ENCODE measurements at regions not wholly inside any gene's neighbourhood (a gene's known extent, or its start where the extent isn't known, plus 50 kb on each side); places are given as distances from the start of the nearest gene placed in this dataset.
"Not testable (repeated sequence)": the region's sequence is repeated elsewhere in the genome, so short reads cannot be mapped to it uniquely, and the experiment has no call there.

GRCh38 chr19:27828829-27829228 is 1384.1 kb downstream of the UQCRFS1 start:
- POLR2A ChIA-PET: no interaction called here
- no peak overlapping the region for H3K4me3 ChIP-seq (ENCODE audit: low read depth, low read length)
- TF ChIP-seq CTCF (IDR thresholded peaks at IDR 0.05; ENCODE audit: insufficient read depth, low read depth, low read length): no peak
- DNase-seq (ENCODE audit: low read depth): no peak
- CTCF ChIA-PET: no interaction called here
- no peaks in the 10 kb centered on the region for H3K36me3 ChIP-seq (ENCODE audit: control insufficient read depth, insufficient read depth, low read length)
- H3K27me3 ChIP-seq (ENCODE audit: control insufficient read depth, insufficient read depth, low read length): no peaks in the 10 kb centered on the region

- POLR2A ChIA-PET: no interaction called here
- Histone ChIP-seq H3K4me3 (ENCODE audit: low read depth, low read length) (no peak overlapping the region), H3K27me3 (ENCODE audit: control insufficient read depth, insufficient read depth, low read length) (no peaks in the 10 kb centered on the region), H3K36me3 (ENCODE audit: control insufficient read depth, insufficient read depth, low read length) (no peaks in the 10 kb centered on the region)
- CTCF ChIA-PET: no interaction called here
- DNase-seq (ENCODE audit: low read depth): no peak
- TF ChIP-seq CTCF (IDR thresholded peaks at IDR 0.05; ENCODE audit: insufficient read depth, low read depth, low read length): no peak
Observed at GRCh38 chr19:27824108-27824507, 1388.8 kb downstream of the UQCRFS1 start.

GRCh38 chr19:27822336-27822735 is 1390.6 kb downstream of the UQCRFS1 start:
- H3K4me3 ChIP-seq (ENCODE audit: low read depth, low read length): no peak overlapping the region
- ChIA-PET POLR2A (no interaction called here), CTCF (no interaction called here)
- H3K36me3 ChIP-seq (ENCODE audit: control insufficient read depth, insufficient read depth, low read length): no peaks in the 10 kb centered on the region
- no peak for TF ChIP-seq CTCF (IDR thresholded peaks at IDR 0.05; ENCODE audit: insufficient read depth, low read depth, low read length)
- DNase-seq (ENCODE audit: low read depth): no peak
- no peaks in the 10 kb centered on the region for H3K27me3 ChIP-seq (ENCODE audit: control insufficient read depth, insufficient read depth, low read length)

- TF ChIP-seq CTCF (IDR thresholded peaks at IDR 0.05; ENCODE audit: insufficient read depth, low read depth, low read length): no peak
- Histone ChIP-seq H3K27me3 (ENCODE audit: control insufficient read depth, insufficient read depth, low read length) (no peaks in the 10 kb centered on the region), H3K36me3 (ENCODE audit: control insufficient read depth, insufficient read depth, low read length) (no peaks in the 10 kb centered on the region), H3K4me3 (ENCODE audit: low read depth, low read length) (no peak overlapping the region)
- DNase-seq (ENCODE audit: low read depth): no peak
- CTCF ChIA-PET: interaction anchor here (0.7 kb wide), 1 partner anchor 134 kb away, joined by 3 read pairs; no protein-coding TSS in a partner anchor
- POLR2A ChIA-PET: no interaction called here
Observed at GRCh38 chr19:27821418-27822018, 1391.4 kb downstream of the UQCRFS1 start.

- no peak for TF ChIP-seq CTCF (IDR thresholded peaks at IDR 0.05; ENCODE audit: insufficient read depth, low read depth, low read length)
- Histone ChIP-seq H3K36me3 (ENCODE audit: control insufficient read depth, insufficient read depth, low read length) (no peaks in the 10 kb centered on the region), H3K4me3 (ENCODE audit: low read depth, low read length) (no peak overlapping the region), H3K27me3 (ENCODE audit: control insufficient read depth, insufficient read depth, low read length) (no peaks in the 10 kb centered on the region)
- ChIA-PET POLR2A (no interaction called here), CTCF (no interaction called here)
- DNase-seq (ENCODE audit: low read depth): no peak
Observed at GRCh38 chr19:27815985-27816384, 1397.0 kb downstream of the UQCRFS1 start.

GRCh38 chr19:27814834-27815233 is 1398.1 kb downstream of the UQCRFS1 start:
- H3K4me3 ChIP-seq (ENCODE audit: low read depth, low read length); DNase-seq (ENCODE audit: low read depth); CTCF ChIA-PET; POLR2A ChIA-PET; H3K36me3 ChIP-seq (ENCODE audit: control insufficient read depth, insufficient read depth, low read length); H3K27me3 ChIP-seq (ENCODE audit: control insufficient read depth, insufficient read depth, low read length): not testable (repeated sequence)

GRCh38 chr19:27814274-27814673 is 1398.7 kb downstream of the UQCRFS1 start:
- H3K36me3 ChIP-seq (ENCODE audit: control insufficient read depth, insufficient read depth, low read length); POLR2A ChIA-PET; CTCF ChIA-PET; H3K4me3 ChIP-seq (ENCODE audit: low read depth, low read length); H3K27me3 ChIP-seq (ENCODE audit: control insufficient read depth, insufficient read depth, low read length); DNase-seq (ENCODE audit: low read depth): not testable (repeated sequence)

Data from BJ (cell line).